H7 (cell line): ENCODE measurements at regions not wholly inside any gene's neighbourhood (a gene's known extent, or its start where the extent isn't known, plus 50 kb on each side); places are given as distances from the start of the nearest gene placed in this dataset.

Source experiments
- DNase-seq: peaks from one replicate; pipeline ENCODE4 v3.0.0; 2012
- H3K27me3 ChIP-seq: 2 replicates; pipeline ENCODE4 v1.6.0; 2011; ENCODE audit warnings: mild to moderate bottlenecking, low read length; ENCODE audit not compliant: control insufficient read depth, insufficient read depth
- H3K36me3 ChIP-seq: replicated peaks from 2 replicates; pipeline ENCODE4 v1.5.1; 2011; ENCODE audit warnings: low read length; ENCODE audit not compliant: control insufficient read depth, insufficient read depth
- H3K4me3 ChIP-seq: 2 replicates; pipeline ENCODE4 v1.5.1; 2011; ENCODE audit warnings: low read depth, mild to moderate bottlenecking, control low read depth, low read length, moderate library complexity; ENCODE audit not compliant: insufficient read depth

GRCh38 chr12:105986779-105987684 is 151.7 kb downstream of the NUAK1 start:
- no peaks in the 10 kb centered on the region for H3K27me3 ChIP-seq
- no peak for DNase-seq
- no peak overlapping the region for H3K4me3 ChIP-seq
- no peaks in the 10 kb centered on the region for H3K36me3 ChIP-seq

DNA sequence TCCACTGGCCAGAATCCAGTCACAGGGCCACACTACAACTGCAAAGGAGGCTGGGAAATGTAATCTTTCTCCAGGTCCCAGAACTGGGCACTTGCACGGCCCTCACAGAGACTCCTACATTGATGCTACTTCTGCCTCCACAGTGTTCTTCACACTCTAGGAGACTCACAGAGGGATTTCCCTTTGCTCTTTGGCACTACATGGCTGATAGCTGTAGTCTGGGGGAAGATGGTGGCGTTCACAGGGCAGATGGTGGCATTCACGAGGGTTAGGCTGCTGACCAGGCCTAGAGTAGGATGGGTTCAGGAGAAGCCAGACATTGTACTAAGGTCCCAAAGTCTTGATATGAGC is 151.1 kb downstream of the NUAK1 start:
- no peak for DNase-seq
- Histone ChIP-seq H3K36me3 (no peaks in the 10 kb centered on the region), H3K27me3 (no peaks in the 10 kb centered on the region), H3K4me3 (no peak overlapping the region)

DNA sequence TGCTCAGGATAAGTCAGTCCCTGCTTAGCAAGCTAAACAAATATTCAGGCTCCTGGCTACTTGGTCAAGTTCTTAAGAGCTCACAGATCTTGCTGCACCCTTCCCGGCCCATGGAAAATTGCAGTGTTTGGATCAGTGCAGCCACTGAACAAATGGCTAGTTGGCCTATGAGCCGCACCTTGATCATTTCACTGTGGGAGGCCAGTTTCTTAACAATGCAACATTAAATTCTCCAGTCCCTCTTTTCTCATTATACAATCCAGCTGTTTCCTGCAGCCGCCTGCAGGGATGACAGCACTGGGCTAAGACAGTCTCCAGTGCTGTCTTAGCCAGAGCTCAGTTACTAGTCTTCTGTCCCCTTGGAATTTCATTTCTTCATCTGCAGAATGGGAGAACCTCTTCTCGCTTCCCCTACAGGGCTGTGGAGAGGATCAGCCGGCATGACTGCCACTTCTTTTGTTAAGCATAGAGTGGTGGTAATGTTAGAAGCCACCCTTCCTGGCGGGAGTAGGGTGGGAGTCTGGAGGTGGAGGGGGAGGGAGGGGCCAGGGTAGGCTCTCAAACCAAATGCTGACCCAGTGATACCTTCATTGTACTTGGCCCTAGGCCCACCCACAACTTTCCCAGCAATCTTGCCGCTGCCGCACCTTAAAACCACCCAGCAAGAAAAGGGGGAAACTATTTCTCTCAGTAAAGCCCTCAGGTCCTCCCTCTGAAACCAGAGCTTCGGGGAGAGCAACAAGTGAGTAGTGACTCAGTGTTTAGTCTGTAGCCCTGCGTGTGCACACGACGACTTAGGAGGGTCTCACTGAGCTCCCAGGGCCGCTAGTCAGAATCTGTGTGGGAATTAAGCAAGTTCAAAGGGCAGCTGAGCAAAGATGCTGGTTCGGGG is 145.7 kb downstream of the NUAK1 start:
- H3K36me3 ChIP-seq = no peaks in the 10 kb centered on the region
- peak; percentile 37 for DNase-seq

GRCh38 chr12:105993766-105994555 is 144.8 kb downstream of the NUAK1 start:
- H3K36me3 ChIP-seq = no peaks in the 10 kb centered on the region
- H3K27me3 ChIP-seq = no peaks in the 10 kb centered on the region
- H3K4me3 ChIP-seq = no peak overlapping the region
- peak; percentile 11 for DNase-seq

More for the DNA sequence above, 145.7 kb downstream of the NUAK1 start:
- Histone ChIP-seq H3K27me3 (no peaks in the 10 kb centered on the region), H3K4me3 (no peak overlapping the region)

DNA sequence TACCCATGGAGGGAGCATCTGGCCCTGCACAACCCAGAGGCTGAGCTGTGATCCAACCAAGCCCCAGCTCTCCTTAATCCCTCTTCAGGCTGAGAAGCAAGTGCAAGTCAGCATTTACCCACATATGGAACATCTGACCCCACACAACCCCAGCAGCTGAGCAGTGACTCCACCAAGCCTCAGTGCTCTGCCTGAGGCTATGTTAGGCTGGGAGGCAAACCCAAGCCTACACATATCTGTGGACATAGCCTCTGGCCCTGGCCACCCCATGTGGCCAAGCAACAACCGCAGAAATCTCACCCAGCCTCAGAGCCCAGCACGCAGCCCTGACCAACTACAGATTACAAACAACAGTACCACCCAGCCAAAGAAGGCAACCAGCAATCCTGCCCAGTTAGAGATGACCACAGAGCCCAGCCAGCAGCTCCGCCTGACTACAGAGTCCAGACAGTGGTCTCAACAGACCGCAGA is 142.8 kb downstream of the NUAK1 start:
- no peak for DNase-seq
- no peaks in the 10 kb centered on the region for H3K27me3 ChIP-seq
- H3K4me3 ChIP-seq = no peak overlapping the region
- no peaks in the 10 kb centered on the region for H3K36me3 ChIP-seq

DNA sequence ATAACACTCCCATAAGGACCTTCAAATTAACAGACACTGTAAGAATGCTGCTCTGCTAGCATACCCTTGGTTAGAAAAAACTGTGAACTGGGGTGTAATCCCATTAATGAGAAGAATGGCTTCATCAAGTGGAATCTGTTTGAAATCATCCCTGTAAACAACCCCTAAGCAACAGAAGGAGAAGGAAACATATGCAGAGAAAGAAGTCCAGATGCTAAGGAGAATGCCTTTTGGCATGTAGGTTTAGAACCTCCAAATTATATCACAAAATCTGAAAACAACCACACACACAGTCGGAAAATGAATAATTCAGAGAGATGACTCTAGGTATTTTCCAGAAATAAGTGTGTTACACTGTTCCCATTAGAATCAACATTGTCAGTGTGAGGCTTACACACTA is 140.2 kb downstream of the NUAK1 start:
- no peak overlapping the region for H3K4me3 ChIP-seq
- no peaks in the 10 kb centered on the region for H3K27me3 ChIP-seq
- no peaks in the 10 kb centered on the region for H3K36me3 ChIP-seq
- DNase-seq = no peak

GRCh38 chr12:106000382-106001104 is 138.2 kb downstream of the NUAK1 start:
- H3K27me3 ChIP-seq = no peaks in the 10 kb centered on the region
- DNase-seq = no peak
- no peak overlapping the region for H3K4me3 ChIP-seq
- H3K36me3 ChIP-seq = no peaks in the 10 kb centered on the region

GRCh38 chr12:106001105-106001836 is 137.5 kb downstream of the NUAK1 start:
- Histone ChIP-seq H3K36me3 (no peaks in the 10 kb centered on the region), H3K4me3 (no peak overlapping the region), H3K27me3 (no peaks in the 10 kb centered on the region)
- no peak for DNase-seq

DNA sequence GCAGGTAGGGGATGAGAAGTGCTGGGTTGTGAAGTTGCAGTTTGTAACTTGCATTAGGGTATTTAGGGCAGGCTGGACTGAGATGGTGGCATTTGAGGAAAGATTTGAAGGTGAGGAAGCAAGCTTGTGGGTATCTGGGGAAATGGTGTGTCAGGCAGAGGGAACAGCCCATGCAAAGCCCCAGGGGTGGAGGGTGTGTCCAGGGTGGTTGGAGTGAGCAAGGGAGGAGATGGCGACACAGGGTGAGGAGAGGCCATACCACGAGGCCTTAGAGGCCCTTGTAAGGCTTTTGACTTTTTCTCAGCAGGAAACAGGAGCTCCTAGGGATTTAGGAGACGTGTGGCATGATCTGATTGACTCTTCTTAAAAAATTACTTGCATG is 136.9 kb downstream of the NUAK1 start:
- no peak overlapping the region for H3K4me3 ChIP-seq
- DNase-seq = no peak

DNA sequence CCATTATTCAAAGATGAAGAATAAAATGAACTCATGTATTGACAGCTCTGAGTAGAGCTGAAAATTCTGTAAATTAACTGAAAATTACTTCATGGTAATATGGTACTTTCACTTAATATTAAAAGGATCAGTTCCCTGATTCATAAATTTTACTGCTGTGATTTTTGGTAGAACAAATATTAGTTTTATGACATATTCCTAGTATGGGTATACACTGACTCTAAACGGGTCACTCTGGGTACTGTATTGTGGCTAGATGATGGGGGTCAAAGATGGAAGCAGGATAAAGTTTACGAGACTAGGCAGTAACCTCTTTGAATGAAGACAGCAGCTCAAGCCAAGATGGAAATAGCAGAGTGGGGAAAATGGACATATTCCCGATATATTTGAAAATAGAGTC is 135.5 kb downstream of the NUAK1 start:
- no peak for DNase-seq
- no peak overlapping the region for H3K4me3 ChIP-seq
- no peaks in the 10 kb centered on the region for H3K36me3 ChIP-seq
- H3K27me3 ChIP-seq = no peaks in the 10 kb centered on the region

More for the DNA sequence above, 136.9 kb downstream of the NUAK1 start:
- H3K27me3 ChIP-seq = no peaks in the 10 kb centered on the region
- no peaks in the 10 kb centered on the region for H3K36me3 ChIP-seq

GRCh38 chr12:106004289-106004688 is 134.5 kb downstream of the NUAK1 start:
- no peak for DNase-seq
- Histone ChIP-seq H3K4me3 (no peak overlapping the region), H3K36me3 (no peaks in the 10 kb centered on the region), H3K27me3 (no peaks in the 10 kb centered on the region)

DNA sequence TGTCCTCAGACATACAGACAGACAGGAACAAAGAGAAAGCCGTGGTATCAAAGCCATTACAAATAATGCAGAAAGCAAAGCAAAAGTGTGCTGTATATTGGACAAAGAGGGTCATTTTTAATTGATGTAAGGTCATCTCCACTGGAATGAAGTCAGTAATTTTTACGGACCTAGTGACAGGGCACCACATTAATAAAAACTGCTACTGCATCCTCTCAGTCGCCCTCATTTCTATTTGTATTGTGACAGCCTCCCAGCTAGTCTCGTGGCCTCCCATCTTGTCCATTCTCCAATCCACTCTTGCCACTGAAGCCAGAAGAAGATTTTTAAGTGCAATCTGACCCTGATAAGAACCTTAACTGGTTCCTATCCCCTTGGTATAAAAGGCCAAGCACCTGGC is 132.4 kb downstream of the NUAK1 start:
- Histone ChIP-seq H3K4me3 (no peak overlapping the region), H3K36me3 (no peaks in the 10 kb centered on the region), H3K27me3 (no peaks in the 10 kb centered on the region)
- no peak for DNase-seq

DNA sequence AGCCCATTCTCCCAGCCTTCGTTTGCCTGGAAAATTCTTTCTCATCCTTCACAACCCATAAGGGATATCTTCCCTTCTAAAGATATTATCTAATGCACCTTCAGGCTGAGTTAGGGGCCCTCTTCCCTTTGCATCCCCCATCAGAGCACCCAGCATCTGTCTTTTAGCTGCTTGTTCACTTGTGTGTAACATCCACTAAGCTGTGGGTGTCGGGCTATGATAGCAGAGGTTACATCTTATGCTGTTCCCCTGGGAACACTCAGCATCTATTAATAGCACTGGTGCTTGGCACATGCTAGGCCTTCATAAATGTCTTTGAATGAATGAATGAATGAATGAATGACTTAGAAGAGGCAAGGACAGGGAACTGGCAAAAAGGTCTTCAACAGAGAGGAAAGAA is 131.8 kb downstream of the NUAK1 start:
- no peak for DNase-seq
- H3K27me3 ChIP-seq = no peaks in the 10 kb centered on the region
- H3K36me3 ChIP-seq = no peaks in the 10 kb centered on the region
- H3K4me3 ChIP-seq = no peak overlapping the region
